HepG2 (cell line): ENCODE measurements at regions not wholly inside any gene's neighbourhood (a gene's known extent, or its start where the extent isn't known, plus 50 kb on each side); places are given as distances from the start of the nearest gene placed in this dataset.

Experiments used
- ATAC-seq: fragments of 200-7000 bp; cut with Tn5 transposase; 3 replicates; pipeline ENCODE4 v1.9.1; 2020; ENCODE audit warnings: mild to moderate bottlenecking, moderate library complexity
- BruUV-seq: library from RNA; stranded (reverse); fragments of 400-500 nt; replicated peaks from 2 replicates; lab custom pipeline; 2021; lab: Mats Ljungman, UMichigan
- CTCF ChIA-PET: fragments of 300-600 bp; formaldehyde crosslinking; extraction: SDS; loops from one replicate; lab custom pipeline; 2021; ENCODE audit warnings: low total read pairs, inconsistent platforms, low intra/inter-chr PET ratio; lab: Yijun Ruan, JAX
- POLR2A ChIA-PET: fragments of 350-600 bp; sonication (Branson Sonifier 250); formaldehyde crosslinking; loops from one replicate; lab custom pipeline; 2020; ENCODE audit warnings: antibody characterized with exemption, inconsistent platforms; lab: Yijun Ruan, JAX
- DNase-seq: peaks from one replicate; pipeline ENCODE4 v3.0.0-alpha.2; 2015; ENCODE audit warnings: low spot score
- FAIRE-seq: peaks from 3 replicates; lab custom pipeline; 2011; peaks lifted over from hg19 to GRCh38; lab: Jason Lieb, UNC
- H2AFZ ChIP-seq: one replicate; pipeline ENCODE4 v1.6.1; 2011; ENCODE audit warnings: low read length, inconsistent platforms
- H3K27ac ChIP-seq: fragments of 300-600 bp; 3 replicates; pipeline ENCODE4 v1.8.0; 2011; ENCODE audit warnings: mixed run types, mild to moderate bottlenecking, mixed read lengths, low read length, inconsistent platforms; ENCODE audit not compliant: insufficient read depth; ENCODE audit errors: extremely low read length
- H3K27me3 ChIP-seq, 2 experiments: fragments of 200-600 bp in 1 of 2; 2 replicates in 1 of 2; 3 replicates in 1 of 2; pipeline versions ENCODE4 v1.6.0 to v1.8.0; 2011; ENCODE audit warnings: low read length in 2 of 2, mild to moderate bottlenecking in 2 of 2, moderate library complexity in 2 of 2, inconsistent platforms in 1 of 2; ENCODE audit not compliant: insufficient read depth in 2 of 2, control insufficient read depth in 1 of 2
- H3K36me3 ChIP-seq, 2 experiments: fragments of 200-600 bp in 1 of 2; replicated peaks in 1 of 2; 2 replicates in 1 of 2; 3 replicates in 1 of 2; pipeline versions ENCODE4 v1.5.1 to v1.8.0; 2011; ENCODE audit warnings: low read length in 2 of 2, inconsistent platforms in 1 of 2; ENCODE audit not compliant: insufficient read depth in 2 of 2, control insufficient read depth in 1 of 2
- H3K4me1 ChIP-seq: 2 replicates; pipeline ENCODE4 v1.5.1; 2012; ENCODE audit warnings: low read length, inconsistent platforms; ENCODE audit not compliant: insufficient read depth
- H3K4me2 ChIP-seq: 2 replicates; pipeline ENCODE4 v1.6.0; 2011; ENCODE audit warnings: low read depth, low read length, inconsistent platforms
- H3K4me3 ChIP-seq, 3 experiments: fragments of 200-600 bp in 1 of 3; sonication (generic), shearing (Covaris generic) in 1 of 3; replicated peaks in 1 of 3; 2 replicates each; pipeline ENCODE4 v1.5.1; 2011 to 2016; ENCODE audit warnings: low read length in 3 of 3, inconsistent platforms in 2 of 3, low read depth in 2 of 3, mild to moderate bottlenecking in 2 of 3, control low read depth in 1 of 3, mixed read lengths in 1 of 3; ENCODE audit not compliant: insufficient read depth in 1 of 3
- H3K79me2 ChIP-seq: one replicate; pipeline ENCODE4 v1.6.1; 2011; ENCODE audit warnings: low read length, inconsistent platforms; ENCODE audit not compliant: insufficient read depth
- H3K9ac ChIP-seq: 2 replicates; pipeline ENCODE4 v1.6.0; 2011; ENCODE audit warnings: mild to moderate bottlenecking, low read depth, low read length, inconsistent platforms; ENCODE audit not compliant: insufficient read depth
- H3K9me3 ChIP-seq: 2 replicates; pipeline ENCODE4 v1.5.1; 2012; ENCODE audit warnings: mild to moderate bottlenecking, low read length
- H4K20me1 ChIP-seq: 2 replicates; pipeline ENCODE4 v1.6.0; 2011; ENCODE audit warnings: inconsistent platforms, mild to moderate bottlenecking, low read length, moderate library complexity; ENCODE audit not compliant: insufficient read depth
- ATF3 ChIP-seq: sonication (generic); formaldehyde crosslinking; IDR thresholded peaks from 2 replicates; pipeline ENCODE4 v1.4.0; 2020; ENCODE audit warnings: missing genetic modification reagents
- BORCS8-MEF2B ChIP-seq: sonication (generic); formaldehyde crosslinking; IDR thresholded peaks from 2 replicates; pipeline ENCODE4 v1.8.0; 2022; ENCODE audit warnings: mild to moderate bottlenecking, missing genetic modification reagents
- CENPX ChIP-seq: sonication (generic); formaldehyde crosslinking; IDR thresholded peaks from 2 replicates; pipeline ENCODE4 v1.9.0; 2021; ENCODE audit warnings: mild to moderate bottlenecking, missing genetic modification reagents, moderate library complexity
- GLMP ChIP-seq: sonication (generic); formaldehyde crosslinking; IDR thresholded peaks from 2 replicates; pipeline ENCODE4 v1.9.0; 2021; ENCODE audit warnings: missing genetic modification reagents, mild to moderate bottlenecking, borderline replicate concordance
- HHEX ChIP-seq: IDR thresholded peaks from 2 replicates; pipeline ENCODE4 v1.6.1; 2016; ENCODE audit warnings: control low read depth
- HNRNPL ChIP-seq: fragments of 200-400 bp; formaldehyde crosslinking; IDR thresholded peaks from 2 replicates; pipeline ENCODE4 v1.6.1; 2017; ENCODE audit warnings: mild to moderate bottlenecking, low read depth, low read length
- KDM5B ChIP-seq: sonication (generic); formaldehyde crosslinking; IDR thresholded peaks from 2 replicates; pipeline ENCODE4 v1.4.0; 2020; ENCODE audit warnings: missing genetic modification reagents, mild to moderate bottlenecking, borderline replicate concordance
- KLF9 ChIP-seq: IDR thresholded peaks from 2 replicates; pipeline ENCODE4 v1.6.1; 2016; ENCODE audit warnings: low read depth
- PAX8 ChIP-seq: sonication (generic); formaldehyde crosslinking; IDR thresholded peaks from 2 replicates; pipeline ENCODE4 v1.8.0; 2022; ENCODE audit warnings: mild to moderate bottlenecking, missing genetic modification reagents, borderline replicate concordance
- TBX2 ChIP-seq: sonication (generic); formaldehyde crosslinking; IDR thresholded peaks from 2 replicates; pipeline ENCODE4 v1.5.0; 2020; ENCODE audit warnings: missing genetic modification reagents, mild to moderate bottlenecking, borderline replicate concordance
- TEAD2 ChIP-seq: sonication (generic); formaldehyde crosslinking; IDR thresholded peaks from 2 replicates; pipeline ENCODE4 v1.9.0; 2021; ENCODE audit warnings: missing genetic modification reagents
- U2AF2 ChIP-seq: fragments of 200-400 bp; formaldehyde crosslinking; IDR thresholded peaks from 2 replicates; pipeline ENCODE4 v1.6.1; 2017; ENCODE audit warnings: low read depth, mild to moderate bottlenecking, low read length
- YEATS4 ChIP-seq: sonication (generic); formaldehyde crosslinking; IDR thresholded peaks from 2 replicates; pipeline ENCODE4 v1.4.0; 2020; ENCODE audit warnings: missing genetic modification reagents, borderline replicate concordance
- ZBTB46 ChIP-seq: sonication (generic); formaldehyde crosslinking; IDR thresholded peaks from 2 replicates; pipeline ENCODE4 v1.4.0; 2020; ENCODE audit warnings: mild to moderate bottlenecking, missing genetic modification reagents, borderline replicate concordance
- ZFP82 ChIP-seq: sonication (generic); formaldehyde crosslinking; IDR thresholded peaks from 2 replicates; pipeline ENCODE4 v1.5.1; 2020; ENCODE audit warnings: mild to moderate bottlenecking, missing genetic modification reagents, borderline replicate concordance
- ZNF383 ChIP-seq: sonication (generic); formaldehyde crosslinking; IDR thresholded peaks from 2 replicates; pipeline ENCODE4 v1.4.0; 2020; ENCODE audit warnings: missing genetic modification reagents, mild to moderate bottlenecking, borderline replicate concordance
- WGBS: methylation state at CpG from one replicate; pipeline ENCODE4 v1.1.6; 2017; ENCODE audit warnings: low lambda C conversion rate; 5-methylcytosine and 5-hydroxymethylcytosine counted together
- in situ Hi-C: cut with HindIII; loops from 2 replicates; pipeline ENCODE4 v1.10.0; 2017; ENCODE audit warnings: low pct_unique_long_range_greater_than_20kb; ENCODE audit not compliant: extremely low pct_ligation_motif_present
- intact Hi-C: fragments of 100-400 bp; cut with micrococcal nuclease; formaldehyde crosslinking; loops from one replicate; pipeline ENCODE4 v1.10.0; 2022; ENCODE audit not compliant: unreplicated experiment

GRCh38 chr2:16744521-16744920 lies 78.9 kb upstream of the CYRIA start:
- no peak overlapping the region for H3K4me2 ChIP-seq
- no peak for ATAC-seq
- ChIA-PET POLR2A (no interaction called here), CTCF (no interaction called here)
- H4K20me1 ChIP-seq, result no peaks in the 10 kb centered on the region
- H2AFZ ChIP-seq, result no peak overlapping the region
- no peak overlapping the region for H3K9ac ChIP-seq
- in situ Hi-C loops, result no loop called here
- no peak for FAIRE-seq
- no peak overlapping the region for H3K4me3 ChIP-seq
- no peak for DNase-seq
- H3K27ac ChIP-seq, result no peak overlapping the region
- no TSS peak for BruUV-seq
- TF ChIP-seq GLMP (CRISPR knock-in tag), result no peak
- TF ChIP-seq KDM5B, result no peak
- TF ChIP-seq HHEX (CRISPR knock-in tag), result no peak
- TF ChIP-seq, all 625 proteins: peak for 0
- Histone ChIP-seq H3K79me2 (no peaks in the 10 kb centered on the region), H3K27me3 (no peaks in the 10 kb centered on the region), H3K36me3 (no peaks in the 10 kb centered on the region), H3K4me1 (no peaks in the 10 kb centered on the region), H3K9me3 (no peaks in the 10 kb centered on the region)
- intact Hi-C loops, result no loop called here

- no TSS peak for BruUV-seq
- Histone ChIP-seq H3K4me1 (no peaks in the 10 kb centered on the region), H3K27me3 (no peaks in the 10 kb centered on the region), H3K27ac (no peak overlapping the region), H3K79me2 (no peaks in the 10 kb centered on the region), H4K20me1 (no peaks in the 10 kb centered on the region), H3K36me3 (no peaks in the 10 kb centered on the region), H2AFZ (no peak overlapping the region), H3K9me3 (no peaks in the 10 kb centered on the region), H3K4me2 (no peak overlapping the region), H3K9ac (no peak overlapping the region), H3K4me3 (no peak overlapping the region)
- WGBS, result 0% methylated on average over 1 of the region's 1 CpG
- intact Hi-C loops, result no loop called here
- ChIA-PET POLR2A (no interaction called here), CTCF (no interaction called here)
- ATAC-seq (no peak), DNase-seq (no peak), FAIRE-seq (no peak)
- TF ChIP-seq U2AF2 (no peak), ZNF383 (no peak), ATF3 (CRISPR knock-in tag) (no peak), HNRNPL (no peak), KLF9 (CRISPR knock-in tag) (no peak), PAX8 (CRISPR knock-in tag) (no peak), YEATS4 (CRISPR knock-in tag) (no peak), TBX2 (CRISPR knock-in tag) (no peak), BORCS8-MEF2B (CRISPR knock-in tag) (no peak), ZBTB46 (CRISPR knock-in tag) (no peak), TEAD2 (CRISPR knock-in tag) (no peak), CENPX (CRISPR knock-in tag) (no peak), ZFP82 (CRISPR knock-in tag) (no peak)
- in situ Hi-C loops, result no loop called here
Measured at GRCh38 chr2:16742026-16742425, 76.4 kb upstream of the CYRIA start.
